ENCODE measurements at regions not wholly inside any gene's neighbourhood (a gene's known extent, or its start where the extent isn't known, plus 50 kb on each side); places are given as distances from the start of the nearest gene placed in this dataset.
"Not testable (repeated sequence)": the region's sequence is repeated elsewhere in the genome, so short reads cannot be mapped to it uniquely, and the experiment has no call there.

GRCh38 chr10:111560027-111560426 is 483.2 kb downstream of the ADRA2A start:
- DNase-seq = no peak

- no peak for DNase-seq
Measured at GRCh38 chr10:111561124-111561523, 484.3 kb downstream of the ADRA2A start.

- no peak for DNase-seq
Measured at GRCh38 chr10:111565542-111565941, 488.7 kb downstream of the ADRA2A start.

- DNase-seq = no peak
Measured at GRCh38 chr10:111578076-111578475, 501.2 kb downstream of the ADRA2A start.

- DNase-seq = no peak
Measured at GRCh38 chr10:111579473-111579872, 502.6 kb downstream of the ADRA2A start.

GRCh38 chr10:111590703-111591102 is 513.9 kb downstream of the ADRA2A start:
- DNase-seq = no peak

GRCh38 chr10:111593578-111593977 is 516.7 kb downstream of the ADRA2A start:
- no peak for DNase-seq

GRCh38 chr10:111595173-111595572 is 518.3 kb downstream of the ADRA2A start:
- DNase-seq = no peak

GRCh38 chr10:111598433-111599059 is 521.7 kb downstream of the ADRA2A start:
- peak in 28 of 56 donors; percentile 1 to 71 (median 10) for DNase-seq

GRCh38 chr10:111599943-111600342 is 523.1 kb downstream of the ADRA2A start:
- DNase-seq = no peak

GRCh38 chr10:111600772-111601171 is 523.9 kb downstream of the ADRA2A start:
- peak in 44 of 56 donors; percentile 1 to 75 (median 34) for DNase-seq

- DNase-seq = no peak
Measured at GRCh38 chr10:111612273-111612672, 535.4 kb downstream of the ADRA2A start.

GRCh38 chr10:111634191-111634590 is 549.4 kb downstream of the GPAM start:
- no peak for DNase-seq

GRCh38 chr10:111646021-111646420 is 537.5 kb downstream of the GPAM start:
- DNase-seq = no peak

- no peak for DNase-seq
Measured at GRCh38 chr10:111648046-111648445, 535.5 kb downstream of the GPAM start.

- DNase-seq = not testable (repeated sequence)
Measured at GRCh38 chr10:111649080-111649479, 534.5 kb downstream of the GPAM start.

- DNase-seq = no peak
Measured at GRCh38 chr10:111650088-111650487, 533.5 kb downstream of the GPAM start.

GRCh38 chr10:111656066-111656465 is 527.5 kb downstream of the GPAM start:
- no peak for DNase-seq

- DNase-seq = no peak
Measured at GRCh38 chr10:111677759-111678158, 505.8 kb downstream of the GPAM start.

- no peak for DNase-seq
Measured at GRCh38 chr10:111686796-111687195, 496.8 kb downstream of the GPAM start.

GRCh38 chr10:111698711-111699110 is 484.9 kb downstream of the GPAM start:
- no peak for DNase-seq

- no peak for DNase-seq
Measured at GRCh38 chr10:111703986-111704385, 479.6 kb downstream of the GPAM start.

GRCh38 chr10:111705021-111705420 is 478.5 kb downstream of the GPAM start:
- DNase-seq = no peak

GRCh38 chr10:111706331-111706730 is 477.2 kb downstream of the GPAM start:
- no peak for DNase-seq
